HepG2 (cell line): ENCODE measurements at regions not wholly inside any gene's neighbourhood (a gene's known extent, or its start where the extent isn't known, plus 50 kb on each side); places are given as distances from the start of the nearest gene placed in this dataset.

Source experiments
- ATAC-seq: fragments of 200-7000 bp; cut with Tn5 transposase; 3 replicates; pipeline ENCODE4 v1.9.1; 2020; ENCODE audit warnings: mild to moderate bottlenecking, moderate library complexity
- BruUV-seq: library from RNA; stranded (reverse); fragments of 400-500 nt; replicated peaks from 2 replicates; lab custom pipeline; 2021; lab: Mats Ljungman, UMichigan
- CTCF ChIA-PET: fragments of 300-600 bp; formaldehyde crosslinking; extraction: SDS; loops from one replicate; lab custom pipeline; 2021; ENCODE audit warnings: low total read pairs, inconsistent platforms, low intra/inter-chr PET ratio; lab: Yijun Ruan, JAX
- POLR2A ChIA-PET: fragments of 350-600 bp; sonication (Branson Sonifier 250); formaldehyde crosslinking; loops from one replicate; lab custom pipeline; 2020; ENCODE audit warnings: antibody characterized with exemption, inconsistent platforms; lab: Yijun Ruan, JAX
- DNase-seq: peaks from one replicate; pipeline ENCODE4 v3.0.0-alpha.2; 2015; ENCODE audit warnings: low spot score
- FAIRE-seq: peaks from 3 replicates; lab custom pipeline; 2011; peaks lifted over from hg19 to GRCh38; lab: Jason Lieb, UNC
- H2AFZ ChIP-seq: one replicate; pipeline ENCODE4 v1.6.1; 2011; ENCODE audit warnings: low read length, inconsistent platforms
- H3K27ac ChIP-seq: fragments of 300-600 bp; 3 replicates; pipeline ENCODE4 v1.8.0; 2011; ENCODE audit warnings: mixed run types, mild to moderate bottlenecking, mixed read lengths, low read length, inconsistent platforms; ENCODE audit not compliant: insufficient read depth; ENCODE audit errors: extremely low read length
- H3K27me3 ChIP-seq, 2 experiments: fragments of 200-600 bp in 1 of 2; 2 replicates in 1 of 2; 3 replicates in 1 of 2; pipeline versions ENCODE4 v1.6.0 to v1.8.0; 2011; ENCODE audit warnings: low read length in 2 of 2, mild to moderate bottlenecking in 2 of 2, moderate library complexity in 2 of 2, inconsistent platforms in 1 of 2; ENCODE audit not compliant: insufficient read depth in 2 of 2, control insufficient read depth in 1 of 2
- H3K36me3 ChIP-seq, 2 experiments: fragments of 200-600 bp in 1 of 2; replicated peaks in 1 of 2; 2 replicates in 1 of 2; 3 replicates in 1 of 2; pipeline versions ENCODE4 v1.5.1 to v1.8.0; 2011; ENCODE audit warnings: low read length in 2 of 2, inconsistent platforms in 1 of 2; ENCODE audit not compliant: insufficient read depth in 2 of 2, control insufficient read depth in 1 of 2
- H3K4me1 ChIP-seq: 2 replicates; pipeline ENCODE4 v1.5.1; 2012; ENCODE audit warnings: low read length, inconsistent platforms; ENCODE audit not compliant: insufficient read depth
- H3K4me2 ChIP-seq: 2 replicates; pipeline ENCODE4 v1.6.0; 2011; ENCODE audit warnings: low read depth, low read length, inconsistent platforms
- H3K4me3 ChIP-seq, 3 experiments: fragments of 200-600 bp in 1 of 3; sonication (generic), shearing (Covaris generic) in 1 of 3; replicated peaks in 1 of 3; 2 replicates each; pipeline ENCODE4 v1.5.1; 2011 to 2016; ENCODE audit warnings: low read length in 3 of 3, inconsistent platforms in 2 of 3, low read depth in 2 of 3, mild to moderate bottlenecking in 2 of 3, control low read depth in 1 of 3, mixed read lengths in 1 of 3; ENCODE audit not compliant: insufficient read depth in 1 of 3
- H3K79me2 ChIP-seq: one replicate; pipeline ENCODE4 v1.6.1; 2011; ENCODE audit warnings: low read length, inconsistent platforms; ENCODE audit not compliant: insufficient read depth
- H3K9ac ChIP-seq: 2 replicates; pipeline ENCODE4 v1.6.0; 2011; ENCODE audit warnings: mild to moderate bottlenecking, low read depth, low read length, inconsistent platforms; ENCODE audit not compliant: insufficient read depth
- H3K9me3 ChIP-seq: 2 replicates; pipeline ENCODE4 v1.5.1; 2012; ENCODE audit warnings: mild to moderate bottlenecking, low read length
- H4K20me1 ChIP-seq: 2 replicates; pipeline ENCODE4 v1.6.0; 2011; ENCODE audit warnings: inconsistent platforms, mild to moderate bottlenecking, low read length, moderate library complexity; ENCODE audit not compliant: insufficient read depth
- ATF1 ChIP-seq: IDR thresholded peaks from 2 replicates; pipeline ENCODE4 v1.6.1; 2016; ENCODE audit warnings: mild to moderate bottlenecking, control low read depth
- CEBPG ChIP-seq: IDR thresholded peaks from 2 replicates; pipeline ENCODE4 v1.6.1; 2016
- GTF2F1 ChIP-seq: fragments of 150-350 bp; IDR thresholded peaks from 2 replicates; pipeline ENCODE4 v1.6.1; 2014; ENCODE audit warnings: low read length
- KDM5A ChIP-seq: fragments of 200-600 bp; sonication (generic); IDR thresholded peaks from 2 replicates; pipeline ENCODE4 v1.7.0; 2018; ENCODE audit warnings: antibody characterized with exemption, mild to moderate bottlenecking, low read length, borderline replicate concordance
- MYPOP ChIP-seq: sonication (generic); formaldehyde crosslinking; IDR thresholded peaks from 2 replicates; pipeline ENCODE4 v1.8.1; 2023; ENCODE audit warnings: mild to moderate bottlenecking, moderate library complexity, missing genetic modification reagents
- NCOR1 ChIP-seq: fragments of 200-600 bp; sonication (generic); IDR thresholded peaks from 2 replicates; pipeline ENCODE4 v1.7.0; 2017; ENCODE audit warnings: antibody characterized with exemption, low read length, borderline replicate concordance
- PBX2 ChIP-seq: IDR thresholded peaks from 2 replicates; pipeline ENCODE4 v1.6.1; 2016; ENCODE audit warnings: control low read depth
- TEF ChIP-seq: sonication (generic); formaldehyde crosslinking; IDR thresholded peaks from 2 replicates; pipeline ENCODE4 v1.5.0; 2020; ENCODE audit warnings: missing genetic modification reagents
- TRIM24 ChIP-seq: sonication (generic); formaldehyde crosslinking; IDR thresholded peaks from 2 replicates; pipeline ENCODE4 v1.8.0; 2022; ENCODE audit warnings: mild to moderate bottlenecking, missing genetic modification reagents
- U2AF1 ChIP-seq: fragments of 200-400 bp; formaldehyde crosslinking; optimal IDR thresholded peaks from 2 replicates; pipeline ENCODE3; 2017; ENCODE audit warnings: mild to moderate bottlenecking, low read depth, low read length
- ZC3H13 ChIP-seq: sonication (generic); formaldehyde crosslinking; IDR thresholded peaks from 2 replicates; pipeline ENCODE4 v1.8.1; 2023; ENCODE audit warnings: mild to moderate bottlenecking, missing genetic modification reagents, moderate library complexity
- ZNF17 ChIP-seq: sonication (generic); formaldehyde crosslinking; IDR thresholded peaks from 2 replicates; pipeline ENCODE4 v1.5.0; 2020; ENCODE audit warnings: mild to moderate bottlenecking, missing genetic modification reagents
- ZNF343 ChIP-seq: sonication (generic); formaldehyde crosslinking; IDR thresholded peaks from 2 replicates; pipeline ENCODE4 v1.4.0; 2020; ENCODE audit warnings: mild to moderate bottlenecking, missing genetic modification reagents
- ZNF383 ChIP-seq: sonication (generic); formaldehyde crosslinking; IDR thresholded peaks from 2 replicates; pipeline ENCODE4 v1.4.0; 2020; ENCODE audit warnings: missing genetic modification reagents, mild to moderate bottlenecking, borderline replicate concordance
- ZNF44 ChIP-seq: sonication (generic); formaldehyde crosslinking; IDR thresholded peaks from 2 replicates; pipeline ENCODE4 v1.5.1; 2020; ENCODE audit warnings: mild to moderate bottlenecking, missing genetic modification reagents
- ZNF501 ChIP-seq: sonication (generic); formaldehyde crosslinking; IDR thresholded peaks from 2 replicates; pipeline ENCODE4 v1.5.1; 2020; ENCODE audit warnings: mild to moderate bottlenecking, moderate library complexity, missing genetic modification reagents
- ZNF549 ChIP-seq: sonication (generic); formaldehyde crosslinking; IDR thresholded peaks from 2 replicates; pipeline ENCODE4 v1.5.0; 2020; ENCODE audit warnings: missing genetic modification reagents
- ZNF614 ChIP-seq: IDR thresholded peaks from 2 replicates; pipeline ENCODE4 v1.6.1; 2018; ENCODE audit warnings: missing biosample characterization, missing genetic modification reagents, inconsistent platforms, borderline replicate concordance
- ZNF672 ChIP-seq: sonication (generic); formaldehyde crosslinking; IDR thresholded peaks from 2 replicates; pipeline ENCODE4 v1.8.1; 2022; ENCODE audit warnings: missing genetic modification reagents
- WGBS: methylation state at CpG from one replicate; pipeline ENCODE4 v1.1.6; 2017; ENCODE audit warnings: low lambda C conversion rate; 5-methylcytosine and 5-hydroxymethylcytosine counted together
- in situ Hi-C: cut with HindIII; loops from 2 replicates; pipeline ENCODE4 v1.10.0; 2017; ENCODE audit warnings: low pct_unique_long_range_greater_than_20kb; ENCODE audit not compliant: extremely low pct_ligation_motif_present
- intact Hi-C: fragments of 100-400 bp; cut with micrococcal nuclease; formaldehyde crosslinking; loops from one replicate; pipeline ENCODE4 v1.10.0; 2022; ENCODE audit not compliant: unreplicated experiment

- no peaks in the 10 kb centered on the region for H3K4me1 ChIP-seq
- WGBS: 6% methylated on average over 2 of the region's 2 CpGs
- H3K27me3 ChIP-seq: no peaks in the 10 kb centered on the region
- no peaks in the 10 kb centered on the region for H4K20me1 ChIP-seq
- POLR2A ChIA-PET: no interaction called here
- H3K9ac ChIP-seq: no peak overlapping the region
- H3K79me2 ChIP-seq: no peaks in the 10 kb centered on the region
- in situ Hi-C loops: no loop called here
- DNase-seq: no peak
- FAIRE-seq: no peak
- CTCF ChIA-PET: no interaction called here
- intact Hi-C loops: no loop called here
- ATAC-seq: no peak
- H3K4me3 ChIP-seq: no peak overlapping the region
- H3K27ac ChIP-seq: no peak overlapping the region
- no peak overlapping the region for H3K4me2 ChIP-seq
- no peak for TF ChIP-seq TRIM24 (CRISPR knock-in tag)
- TF ChIP-seq MYPOP (CRISPR knock-in tag): no peak
- no peak for TF ChIP-seq CEBPG (CRISPR knock-in tag)
- TF ChIP-seq ATF1: no peak
- no peak for TF ChIP-seq ZNF501 (CRISPR knock-in tag)
- TF ChIP-seq GTF2F1: no peak
- no peak for TF ChIP-seq ZNF549 (CRISPR knock-in tag)
- TF ChIP-seq ZNF343 (CRISPR knock-in tag): no peak
- TF ChIP-seq PBX2: no peak
- TF ChIP-seq ZNF17 (CRISPR knock-in tag): no peak
- TF ChIP-seq ZNF383 (CRISPR knock-in tag): no peak
- no peak for TF ChIP-seq ZNF672 (CRISPR knock-in tag)
- TF ChIP-seq U2AF1: no peak
- TF ChIP-seq ZNF44 (CRISPR knock-in tag): no peak
- no peak for TF ChIP-seq KDM5A
- TF ChIP-seq ZNF614 (CRISPR knock-in tag): no peak
- TF ChIP-seq ZC3H13 (CRISPR knock-in tag): no peak
- TF ChIP-seq NCOR1: no peak
- TF ChIP-seq TEF: no peak
- H3K36me3 ChIP-seq: no peaks in the 10 kb centered on the region
- H3K9me3 ChIP-seq: no peaks in the 10 kb centered on the region
- no peak overlapping the region for H2AFZ ChIP-seq
- no TSS peak for BruUV-seq
These were observed 305.2 kb downstream of the RAB38 start for GRCh38 chr11:87870086-87870485.
